ENCODE measurements at regions not wholly inside any gene's neighbourhood (a gene's known extent, or its start where the extent isn't known, plus 50 kb on each side); places are given as distances from the start of the nearest gene placed in this dataset.
A peak's percentile ranks its signal among the peaks of the same experiment; 100 is the strongest.

DNA sequence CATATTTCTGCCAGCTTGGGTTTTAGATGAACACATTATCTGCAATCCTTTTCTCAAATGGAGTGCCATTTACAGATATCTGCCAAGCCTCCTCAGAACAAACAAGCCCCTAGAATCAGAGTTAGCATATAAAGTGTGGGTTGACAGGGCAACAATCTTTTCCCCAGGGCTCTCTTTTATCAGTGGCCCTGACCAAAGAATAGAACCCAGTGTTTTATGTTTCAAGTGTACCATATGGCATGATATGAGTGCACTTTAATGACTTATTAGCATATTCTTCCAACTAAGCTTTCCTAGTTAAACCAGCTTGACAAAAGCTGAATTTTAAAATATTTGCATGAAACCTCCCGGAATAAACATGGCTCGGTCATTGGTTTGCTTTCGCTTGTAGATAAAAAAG lies 57.3 kb downstream of the EVX1 start:
- DNase-seq (ENCODE audit: low read depth in 3 of 3, low spot score in 2 of 3): no peak

- DNase-seq (ENCODE audit: low read depth in 3 of 3, low spot score in 2 of 3): no peak
Observed at GRCh38 chr7:27300421-27300820, 57.8 kb downstream of the EVX1 start.

DNA sequence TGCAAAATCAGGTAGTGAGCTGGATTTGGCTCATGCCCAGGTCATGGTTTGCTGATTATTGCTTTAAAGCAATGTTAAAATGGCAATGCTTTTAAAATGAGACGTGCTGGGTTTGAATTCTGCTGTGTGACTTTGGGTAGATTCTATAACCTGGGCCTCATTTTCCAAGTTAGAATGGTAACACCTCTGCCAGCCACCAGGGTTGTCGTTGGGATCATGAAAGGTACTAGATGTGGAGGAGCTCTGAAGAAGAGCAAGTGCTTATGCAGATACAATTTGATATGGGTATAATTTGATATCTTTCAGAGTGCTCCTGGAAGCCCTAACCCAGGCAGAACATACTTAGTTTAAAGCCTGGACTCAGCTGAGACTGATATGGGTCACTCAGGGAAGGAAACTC lies 60.0 kb downstream of the EVX1 start:
- DNase-seq (ENCODE audit: low read depth in 3 of 3, low spot score in 2 of 3): no peak

DNA sequence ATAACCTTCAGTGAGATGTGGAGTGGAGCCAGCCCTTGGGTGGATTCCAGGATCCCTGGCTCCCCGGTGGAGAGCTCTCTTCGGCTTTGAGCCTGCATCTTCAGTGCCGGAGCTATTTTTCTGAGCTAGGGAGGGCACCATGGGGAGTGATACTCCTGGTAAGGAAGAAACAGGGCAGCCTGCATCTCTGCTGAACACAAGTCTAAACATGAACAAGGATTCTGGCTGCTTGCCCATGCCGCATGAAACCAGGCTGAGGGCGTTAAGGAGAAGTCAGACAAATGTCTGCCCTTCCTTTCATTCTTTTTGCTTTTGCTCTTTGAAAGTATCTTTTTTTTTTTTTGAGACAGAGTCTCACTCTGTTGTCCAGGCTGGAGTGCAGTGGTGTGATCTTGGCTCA lies 60.4 kb downstream of the EVX1 start:
- no peak for DNase-seq (ENCODE audit: low read depth in 3 of 3, low spot score in 2 of 3)

DNA sequence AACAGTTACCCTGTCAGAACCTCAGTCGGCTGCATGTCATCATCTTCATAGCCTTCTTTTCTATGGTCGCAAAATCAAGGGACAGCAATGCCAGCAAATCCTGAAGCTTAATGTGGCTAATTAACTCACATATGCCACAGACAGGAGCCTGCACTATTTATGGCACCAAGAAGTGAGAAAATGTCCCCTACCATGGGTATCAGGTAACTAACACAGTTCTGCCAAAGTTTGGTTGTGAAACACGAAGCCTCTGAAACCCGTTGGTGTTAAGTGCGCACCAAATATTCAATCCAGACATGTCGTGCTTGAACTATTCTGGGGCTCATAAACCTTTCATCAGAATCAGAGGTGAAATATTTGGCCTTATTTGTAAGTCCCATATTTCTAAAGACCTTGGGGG lies 63.3 kb downstream of the EVX1 start:
- DNase-seq (ENCODE audit: low read depth in 3 of 3, low spot score in 2 of 3): no peak

DNA sequence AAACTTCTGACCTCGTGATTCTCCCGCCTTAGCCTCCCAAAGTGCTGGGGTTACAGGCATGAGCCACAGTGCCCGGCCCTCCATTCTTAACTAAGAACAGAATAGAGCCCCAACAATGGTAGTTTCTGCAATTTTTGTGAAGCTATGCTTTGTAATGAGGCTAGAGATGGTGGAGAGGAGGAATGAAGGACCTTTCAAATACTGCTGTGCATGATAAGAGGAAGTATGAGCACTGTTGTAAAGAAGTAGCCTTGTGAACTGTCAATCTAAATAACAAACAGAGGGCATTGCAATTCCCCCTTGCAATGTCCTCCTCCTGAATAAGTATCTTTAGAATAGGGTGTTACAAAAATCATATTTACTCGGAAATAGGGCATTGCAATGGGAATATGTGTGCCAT lies 70.2 kb downstream of the EVX1 start:
- no peak for DNase-seq (ENCODE audit: low read depth in 3 of 3, low spot score in 2 of 3)

GRCh38 chr7:27314111-27314510 lies 71.5 kb downstream of the EVX1 start:
- no peak for DNase-seq (ENCODE audit: low read depth in 3 of 3, low spot score in 2 of 3)

- DNase-seq (ENCODE audit: low read depth in 3 of 3, low spot score in 2 of 3): no peak
Observed at GRCh38 chr7:27315066-27315465, 72.5 kb downstream of the EVX1 start.

DNA sequence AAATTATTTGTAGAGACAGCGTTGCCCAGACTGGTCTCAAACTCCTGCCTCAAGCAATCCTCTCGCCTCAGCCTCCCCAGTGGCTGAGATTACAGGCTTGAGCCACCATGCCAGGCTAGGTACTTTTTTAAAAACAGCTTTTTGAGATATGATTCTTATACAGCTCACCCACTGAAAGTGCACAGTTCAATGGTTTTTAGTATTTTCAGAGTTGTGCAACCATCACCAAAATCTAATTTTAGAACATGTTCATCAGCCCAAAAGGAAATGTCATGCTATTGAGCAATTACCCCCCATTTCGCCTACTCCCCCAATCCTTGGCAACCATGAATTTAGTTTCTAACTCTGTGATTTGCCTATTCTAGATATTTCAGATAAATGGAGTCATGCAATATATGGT lies 73.7 kb downstream of the EVX1 start:
- no peak for DNase-seq (ENCODE audit: low read depth in 3 of 3, low spot score in 2 of 3)

GRCh38 chr7:27324246-27324645 lies 81.6 kb downstream of the EVX1 start:
- DNase-seq (ENCODE audit: low read depth in 3 of 3, low spot score in 2 of 3): no peak

DNA sequence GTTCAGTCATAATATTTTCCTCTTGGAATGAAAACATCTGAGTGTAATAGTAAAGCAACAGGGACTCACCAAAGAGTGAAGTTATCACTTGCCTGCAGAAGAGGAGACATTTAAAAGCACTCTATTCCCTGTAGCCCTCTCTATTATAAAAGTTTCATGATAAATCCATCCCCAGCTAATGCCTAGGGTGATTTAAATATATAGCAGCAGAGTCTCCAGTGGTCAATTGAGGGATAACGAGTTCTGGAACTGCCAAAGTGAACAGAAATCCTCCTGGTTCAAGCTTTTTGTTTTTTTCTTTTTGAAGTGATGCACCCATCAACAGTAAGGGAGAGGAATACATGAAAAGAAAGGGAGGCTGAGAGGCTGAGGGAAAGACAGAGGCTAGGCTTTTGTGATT lies 87.3 kb downstream of the EVX1 start:
- no peak for DNase-seq (ENCODE audit: low read depth in 3 of 3, low spot score in 2 of 3)

GRCh38 chr7:27339478-27339877 lies 96.9 kb downstream of the EVX1 start:
- DNase-seq (ENCODE audit: low read depth in 3 of 3, low spot score in 2 of 3): no peak

GRCh38 chr7:27344471-27344870 lies 101.9 kb downstream of the EVX1 start:
- no peak for DNase-seq (ENCODE audit: low read depth in 3 of 3, low spot score in 2 of 3)

- no peak for DNase-seq (ENCODE audit: low read depth in 3 of 3, low spot score in 2 of 3)
Observed at GRCh38 chr7:27345164-27345887, 102.7 kb downstream of the EVX1 start.

- DNase-seq (ENCODE audit: low read depth in 3 of 3, low spot score in 2 of 3): no peak
Observed at GRCh38 chr7:27345997-27346396, 103.4 kb downstream of the EVX1 start.

- DNase-seq (ENCODE audit: low read depth in 3 of 3, low spot score in 2 of 3): peak in 2 of 3 donors; percentile 2 to 8
Observed at GRCh38 chr7:27346531-27347275, 104.1 kb downstream of the EVX1 start.

DNA sequence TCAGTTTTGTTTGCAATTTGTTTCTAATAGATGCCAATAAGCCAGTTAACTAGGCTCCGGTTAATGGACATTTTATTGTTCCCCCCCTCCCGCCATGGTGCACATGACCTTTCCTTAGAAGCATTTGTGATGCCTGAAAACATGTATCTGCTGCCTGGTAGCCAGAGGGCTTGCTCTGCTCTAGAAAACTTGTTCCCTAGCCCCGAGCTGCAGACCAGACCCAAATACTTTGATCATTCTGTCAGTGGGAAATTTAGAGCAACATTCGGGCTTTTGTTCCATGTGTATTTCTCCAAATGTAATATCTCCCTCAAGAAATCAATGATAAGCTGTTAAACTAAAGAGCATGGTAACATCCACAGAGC lies 104.7 kb downstream of the EVX1 start:
- DNase-seq (ENCODE audit: low read depth in 3 of 3, low spot score in 2 of 3): no peak

DNA sequence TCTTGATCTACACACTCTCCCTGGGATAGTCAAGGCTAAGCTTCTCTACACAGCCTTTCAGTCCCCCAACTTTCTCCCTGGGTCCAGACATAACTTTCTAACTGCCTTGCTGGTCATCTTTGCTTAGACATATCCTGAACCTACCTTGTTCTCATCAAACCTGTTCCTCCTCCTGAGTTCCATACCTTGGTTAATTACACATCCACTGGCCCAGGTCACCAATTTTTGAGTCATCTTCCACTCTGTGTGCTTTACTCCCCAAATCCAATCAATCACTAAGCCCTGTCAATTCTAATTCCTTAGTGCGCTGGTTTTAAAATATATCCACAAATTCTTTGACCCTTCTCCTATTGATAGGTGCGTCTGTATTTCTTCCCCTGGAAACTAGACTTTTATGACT lies 107.0 kb downstream of the EVX1 start:
- DNase-seq (ENCODE audit: low read depth in 3 of 3, low spot score in 2 of 3): no peak

- no peak for DNase-seq (ENCODE audit: low read depth in 3 of 3, low spot score in 2 of 3)
Observed at GRCh38 chr7:27351137-27351536, 108.5 kb downstream of the EVX1 start.

GRCh38 chr7:27351786-27352185 lies 109.2 kb downstream of the EVX1 start:
- DNase-seq (ENCODE audit: low read depth in 3 of 3, low spot score in 2 of 3): no peak

- DNase-seq (ENCODE audit: low read depth in 3 of 3, low spot score in 2 of 3): no peak
Observed at GRCh38 chr7:27359181-27360125, 116.9 kb downstream of the EVX1 start.
